AG04450 (cell line): ENCODE measurements at regions not wholly inside any gene's neighbourhood (a gene's known extent, or its start where the extent isn't known, plus 50 kb on each side); places are given as distances from the start of the nearest gene placed in this dataset.

Source experiments
- CTCF ChIA-PET: fragments of 300-600, 350-600 bp; formaldehyde crosslinking; extraction: SDS; loops from one replicate; lab custom pipeline; 2022; ENCODE audit warnings: antibody characterized with exemption, inconsistent platforms; lab: Charles Lee
- POLR2A ChIA-PET: fragments of 350-600 bp; formaldehyde crosslinking; extraction: SDS; loops from one replicate; lab custom pipeline; 2021; ENCODE audit warnings: antibody characterized with exemption, inconsistent platforms; lab: Yijun Ruan, JAX
- DNase-seq: peaks from one replicate; pipeline ENCODE4 v3.0.0-alpha.2; 2011; ENCODE audit warnings: low read depth, low spot score
- H3K27ac ChIP-seq: one replicate; pipeline ENCODE4 v1.5.1; 2012; ENCODE audit warnings: low read depth, low read length, control low read depth
- H3K27me3 ChIP-seq: one replicate; pipeline ENCODE4 v1.6.0; 2012; ENCODE audit warnings: low read length; ENCODE audit not compliant: control insufficient read depth, insufficient read depth
- H3K4me3 ChIP-seq: 2 replicates; pipeline ENCODE4 v1.5.1; 2011; ENCODE audit warnings: mild to moderate bottlenecking, low read depth, low read length, control low read depth
- H3K9me3 ChIP-seq: 2 replicates; pipeline ENCODE4 v1.5.1; 2012; ENCODE audit warnings: low read length; ENCODE audit not compliant: control insufficient read depth, insufficient read depth
- CTCF ChIP-seq: IDR thresholded peaks from 2 replicates; pipeline ENCODE4 v1.5.1; 2011; ENCODE audit warnings: low read depth, low read length, control low read depth, inconsistent platforms

GRCh38 chr2:41488888-41489287 lies 558.9 kb upstream of the PKDCC start:
- no peak for TF ChIP-seq CTCF
- H3K27ac ChIP-seq, result no peak overlapping the region
- CTCF ChIA-PET, result no interaction called here
- no peaks in the 10 kb centered on the region; the same call in 1 of the 2 replicates for H3K9me3 ChIP-seq
- POLR2A ChIA-PET, result no interaction called here
- H3K4me3 ChIP-seq, result no peak overlapping the region
- DNase-seq, result no peak
- no peaks in the 10 kb centered on the region for H3K27me3 ChIP-seq

- Histone ChIP-seq H3K27ac (no peak overlapping the region), H3K4me3 (no peak overlapping the region), H3K27me3 (no peaks in the 10 kb centered on the region), H3K9me3 (peaks cover 7% of the 10 kb centered on the region; the same call in 1 of the 2 replicates)
- POLR2A ChIA-PET, result no interaction called here
- DNase-seq, result no peak
- CTCF ChIA-PET, result interaction anchor here (0.7 kb wide), 1 partner anchor 53 kb away, joined by 3 read pairs; no protein-coding TSS in a partner anchor
- TF ChIP-seq CTCF, result no peak
These were observed 558.2 kb upstream of the PKDCC start for GRCh38 chr2:41489638-41490037.

GRCh38 chr2:41495050-41495449 lies 552.8 kb upstream of the PKDCC start:
- Histone ChIP-seq H3K27me3 (no peaks in the 10 kb centered on the region), H3K4me3 (no peak overlapping the region), H3K27ac (no peak overlapping the region), H3K9me3 (peaks cover 21% of the 10 kb centered on the region; the same call in 1 of the 2 replicates)
- ChIA-PET POLR2A (no interaction called here), CTCF (no interaction called here)
- no peak for DNase-seq
- no peak for TF ChIP-seq CTCF

GRCh38 chr2:41496908-41497307 lies 550.9 kb upstream of the PKDCC start:
- no peak for TF ChIP-seq CTCF
- no peak for DNase-seq
- CTCF ChIA-PET, result no interaction called here
- no peak overlapping the region for H3K4me3 ChIP-seq
- POLR2A ChIA-PET, result no interaction called here
- no peaks in the 10 kb centered on the region for H3K27me3 ChIP-seq
- peaks cover 24% of the 10 kb centered on the region; the same call in 1 of the 2 replicates for H3K9me3 ChIP-seq
- no peak overlapping the region for H3K27ac ChIP-seq

GRCh38 chr2:41498781-41499180 lies 549.0 kb upstream of the PKDCC start:
- no peak for DNase-seq
- Histone ChIP-seq H3K4me3 (no peak overlapping the region), H3K27me3 (no peaks in the 10 kb centered on the region), H3K9me3 (peaks cover 24% of the 10 kb centered on the region; the same call in 1 of the 2 replicates), H3K27ac (no peak overlapping the region)
- TF ChIP-seq CTCF, result no peak
- CTCF ChIA-PET, result interaction anchor here (0.7 to 1.1 kb wide), 2 partner anchors 36 to 82 kb away, joined by 3 to 4 read pairs; no protein-coding TSS in a partner anchor
- POLR2A ChIA-PET, result no interaction called here
